Skeletal muscle cell (primary cell): ENCODE measurements at regions not wholly inside any gene's neighbourhood (a gene's known extent, or its start where the extent isn't known, plus 50 kb on each side); places are given as distances from the start of the nearest gene placed in this dataset.
"Not testable (repeated sequence)": the region's sequence is repeated elsewhere in the genome, so short reads cannot be mapped to it uniquely, and the experiment has no call there.

ENCODE experiments used
- DNase-seq: peaks from one replicate; pipeline ENCODE4 v3.0.0-alpha.2; 2010; ENCODE audit warnings: low read depth
- H3K4me3 ChIP-seq: 2 replicates; pipeline ENCODE4 v1.5.1; 2011; ENCODE audit warnings: low read depth, mild to moderate bottlenecking, control low read depth, low read length, moderate library complexity

DNA sequence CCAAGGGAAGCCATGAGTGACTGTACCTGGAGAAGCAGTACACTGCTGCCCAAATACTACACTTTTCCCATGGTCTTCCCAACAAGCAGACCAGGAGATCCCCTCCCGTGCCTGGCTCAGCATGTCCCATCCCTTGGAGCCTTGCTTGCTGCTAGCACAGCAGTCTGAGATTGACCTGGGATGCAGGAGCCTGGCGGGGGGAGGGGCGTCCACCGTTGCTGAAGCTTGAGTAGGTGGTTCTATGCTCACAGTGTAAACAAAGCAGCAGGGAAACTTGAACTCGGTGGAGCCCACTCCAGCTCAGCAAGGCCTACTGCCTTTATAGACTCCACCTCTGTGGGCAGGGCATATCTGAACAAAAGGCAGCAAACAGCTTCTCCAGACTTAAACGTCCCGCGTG is 372.0 kb downstream of the TAF11L14 start:
- not testable (repeated sequence) for H3K4me3 ChIP-seq, DNase-seq

DNA sequence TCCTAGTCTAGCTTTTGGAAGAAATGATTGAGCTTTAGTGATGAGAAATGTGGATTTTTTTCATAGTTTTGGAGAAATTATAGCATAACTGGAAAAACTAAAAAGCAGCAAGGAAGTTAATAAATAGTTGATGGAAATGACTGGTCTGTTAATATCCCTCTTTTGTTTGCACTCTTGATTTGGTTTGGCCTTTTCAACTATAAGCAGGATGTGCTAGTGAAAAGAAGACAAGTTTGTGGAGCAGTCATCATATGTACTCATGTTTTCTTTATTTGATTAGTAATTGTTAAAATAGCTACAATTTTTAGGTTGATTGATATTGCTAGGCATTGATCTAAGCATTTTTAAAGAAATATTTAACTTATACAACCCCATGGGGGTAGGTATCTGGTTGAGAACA is 374.7 kb downstream of the TAF11L14 start:
- no peak overlapping the region for H3K4me3 ChIP-seq
- DNase-seq = no peak

DNA sequence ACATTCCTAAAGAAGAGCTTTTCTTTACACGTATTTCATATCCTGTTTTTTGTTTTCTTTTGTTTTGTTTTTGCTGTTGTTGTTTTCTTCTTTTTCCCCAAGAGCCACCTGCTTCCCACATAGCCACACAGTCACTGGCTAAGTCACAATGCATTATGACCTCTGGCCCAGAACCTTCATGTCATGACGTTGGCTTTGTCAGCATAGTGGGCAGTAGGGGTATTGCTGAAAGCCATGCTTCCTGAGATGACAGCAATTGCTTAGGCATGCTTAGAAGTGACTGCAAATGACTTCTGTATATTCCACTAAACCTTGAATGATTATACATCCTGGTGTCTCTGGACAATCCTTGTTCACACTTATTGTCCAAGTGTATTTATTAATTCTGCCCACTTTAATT is 375.8 kb downstream of the TAF11L14 start:
- no peak for DNase-seq

DNA sequence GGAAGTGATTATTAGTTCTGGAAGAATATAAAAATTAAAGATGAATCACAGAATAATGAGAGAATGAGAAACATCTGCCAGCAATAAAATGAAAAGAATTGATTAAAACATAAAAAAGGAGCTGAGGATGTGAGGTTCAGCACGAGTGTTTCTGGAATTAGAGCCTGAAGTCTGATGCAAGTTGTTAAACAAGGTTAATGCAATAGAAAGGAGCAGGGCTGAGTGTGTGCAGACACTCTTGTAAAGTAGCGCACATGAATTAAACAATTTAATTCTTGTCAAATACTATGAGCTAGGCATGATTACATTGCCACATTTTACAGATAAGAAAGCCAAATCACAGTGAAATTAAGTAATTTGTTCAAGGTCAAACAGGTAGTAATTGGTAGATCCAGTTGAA is 384.2 kb downstream of the TAF11L14 start:
- DNase-seq = no peak
- H3K4me3 ChIP-seq = no peak overlapping the region

More for the DNA sequence above, 375.8 kb downstream of the TAF11L14 start:
- H3K4me3 ChIP-seq = no peak overlapping the region

DNA sequence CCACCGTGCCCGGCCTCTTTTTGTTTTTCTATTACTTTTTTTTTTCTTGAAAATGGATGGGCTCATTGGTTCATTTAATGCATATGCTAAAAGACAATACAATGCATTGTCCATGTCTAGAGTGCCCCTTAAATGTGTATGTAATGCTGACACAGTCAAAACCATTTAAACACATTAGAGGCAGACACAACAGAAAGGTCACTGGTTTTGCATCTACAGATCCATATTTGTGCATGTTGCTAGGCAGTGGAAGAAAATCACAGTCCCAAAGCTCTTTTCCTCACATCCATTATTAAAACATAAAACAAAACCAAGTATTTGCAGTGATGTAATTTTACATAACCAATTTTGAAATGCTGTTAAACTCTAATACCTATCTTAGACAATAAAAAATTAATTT is 389.0 kb downstream of the TAF11L14 start:
- no peak overlapping the region for H3K4me3 ChIP-seq
- DNase-seq = no peak

DNA sequence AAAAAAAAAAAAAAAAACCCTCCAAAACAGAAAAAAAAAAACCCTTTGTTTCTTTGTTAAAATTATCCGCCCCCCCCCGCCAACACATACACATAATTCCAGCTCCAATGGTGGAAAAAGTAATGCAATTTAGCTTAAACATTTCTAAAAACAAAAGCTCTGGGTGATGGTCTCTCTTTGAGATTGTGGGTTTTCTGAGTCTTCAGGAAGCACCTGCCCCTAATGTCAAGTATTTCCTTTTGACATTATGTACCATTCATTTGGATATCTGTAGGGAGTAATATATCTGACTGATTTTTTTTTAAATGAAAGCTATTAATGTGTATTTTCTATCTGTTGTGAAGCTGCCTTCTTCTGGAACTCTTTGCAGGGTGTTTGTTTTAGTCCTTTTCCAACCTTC is 389.7 kb downstream of the TAF11L14 start:
- no peak for DNase-seq
- H3K4me3 ChIP-seq = no peak overlapping the region

DNA sequence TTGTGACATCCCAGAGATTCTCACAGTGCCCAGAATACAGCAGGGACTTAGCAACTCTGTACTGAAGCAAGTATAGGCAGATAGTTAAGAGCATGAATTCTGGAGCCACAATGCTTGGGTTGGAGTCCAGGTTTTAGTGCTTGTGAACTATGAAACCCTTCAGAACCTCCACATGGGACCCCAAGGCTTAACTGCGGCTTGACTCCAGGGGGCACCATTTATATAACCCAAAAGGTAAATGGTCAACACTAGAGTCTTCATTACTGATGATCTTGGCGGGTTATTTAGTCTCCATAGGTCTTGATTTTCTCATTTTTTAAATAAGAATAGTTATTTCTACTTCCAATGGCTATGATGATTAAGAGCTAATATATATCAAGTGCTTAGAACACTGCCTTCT is 390.3 kb downstream of the TAF11L14 start:
- DNase-seq = no peak
- no peak overlapping the region for H3K4me3 ChIP-seq

DNA sequence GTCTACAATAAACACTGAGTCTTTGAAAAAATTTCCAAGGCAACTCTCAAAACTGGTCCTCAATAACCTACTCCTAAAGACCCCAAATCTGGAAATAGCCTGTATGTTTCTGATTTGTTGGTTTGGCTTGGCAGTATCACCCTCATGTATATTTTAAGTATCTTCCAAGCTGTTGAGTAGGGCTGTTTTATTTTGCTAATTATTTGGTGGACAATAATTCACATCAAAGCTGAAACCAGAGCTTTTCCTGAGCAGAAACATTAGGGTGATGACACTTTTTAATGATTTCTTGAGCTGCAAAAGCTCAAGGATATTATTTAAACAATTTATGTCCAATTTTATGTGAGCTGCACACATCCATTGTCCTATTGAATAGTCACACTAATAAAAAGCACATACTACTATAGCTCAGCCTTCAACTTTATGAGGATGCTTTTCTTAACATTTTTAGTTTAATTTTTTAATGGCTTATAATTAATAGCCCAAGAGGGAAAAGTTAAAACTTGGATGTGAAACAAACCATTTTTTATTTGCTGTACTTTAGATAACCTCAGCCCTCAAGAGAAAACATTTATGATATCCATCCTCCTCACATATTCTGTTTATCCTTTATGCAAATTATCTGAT is 393.1 kb downstream of the TAF11L14 start:
- no peak overlapping the region for H3K4me3 ChIP-seq
- DNase-seq = no peak

DNA sequence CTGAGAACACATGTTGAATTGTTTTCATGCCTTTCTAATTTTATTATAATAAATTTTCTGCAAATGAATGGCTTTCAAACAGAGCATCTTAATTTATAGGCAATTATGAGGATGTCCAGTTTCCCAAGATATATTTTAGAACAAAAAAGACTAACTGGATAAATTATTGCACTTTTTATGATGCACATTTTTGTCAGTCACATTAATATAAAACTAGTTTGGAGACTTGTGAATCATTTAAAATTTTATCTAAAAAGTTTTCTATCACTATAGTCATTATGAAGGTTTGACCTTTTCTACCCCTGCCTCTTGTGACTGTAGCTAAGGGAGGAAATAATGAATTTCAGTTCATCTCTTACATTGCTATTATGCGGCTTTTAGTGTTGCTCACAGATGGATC is 393.8 kb downstream of the TAF11L14 start:
- no peak for DNase-seq
- H3K4me3 ChIP-seq = no peak overlapping the region

DNA sequence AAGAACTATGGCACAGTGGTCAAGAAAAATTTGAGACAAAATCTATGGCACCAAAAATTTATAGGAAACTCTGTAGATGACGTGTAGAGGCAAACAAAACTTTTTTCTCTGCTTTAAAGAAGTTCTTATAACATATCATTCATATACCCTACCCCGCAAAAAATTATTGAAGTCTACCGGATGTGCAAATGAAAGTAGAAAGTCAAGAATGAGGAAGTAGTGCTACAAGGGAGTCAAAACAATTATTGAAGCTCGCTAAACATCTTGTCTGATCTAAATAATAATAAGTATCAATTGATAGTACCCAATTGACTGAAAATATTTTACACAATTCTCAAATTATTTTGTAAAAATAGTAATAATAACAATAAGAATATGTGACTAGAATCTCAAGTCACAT is 398.5 kb downstream of the TAF11L14 start:
- DNase-seq = no peak
- H3K4me3 ChIP-seq = no peak overlapping the region

DNA sequence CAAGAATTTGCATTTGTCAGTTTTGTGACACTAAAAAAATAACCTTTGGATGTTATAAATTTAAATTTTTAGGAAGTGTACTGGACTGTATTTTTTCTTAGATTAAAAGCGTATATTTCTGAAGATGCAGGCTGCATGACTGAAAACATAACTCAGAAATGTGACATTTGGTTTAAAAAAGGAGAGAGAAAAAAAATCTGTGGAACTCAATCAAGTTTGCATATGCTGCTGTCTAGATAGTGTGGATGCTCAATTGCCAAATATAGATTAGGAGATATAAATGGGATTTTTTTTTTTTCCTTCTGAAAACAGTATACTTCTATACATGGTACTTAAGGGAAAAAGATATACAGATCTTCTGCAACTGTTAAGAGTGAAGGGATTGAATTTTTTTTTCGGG is 402.3 kb downstream of the TAF11L14 start:
- H3K4me3 ChIP-seq = no peak overlapping the region
- no peak for DNase-seq

DNA sequence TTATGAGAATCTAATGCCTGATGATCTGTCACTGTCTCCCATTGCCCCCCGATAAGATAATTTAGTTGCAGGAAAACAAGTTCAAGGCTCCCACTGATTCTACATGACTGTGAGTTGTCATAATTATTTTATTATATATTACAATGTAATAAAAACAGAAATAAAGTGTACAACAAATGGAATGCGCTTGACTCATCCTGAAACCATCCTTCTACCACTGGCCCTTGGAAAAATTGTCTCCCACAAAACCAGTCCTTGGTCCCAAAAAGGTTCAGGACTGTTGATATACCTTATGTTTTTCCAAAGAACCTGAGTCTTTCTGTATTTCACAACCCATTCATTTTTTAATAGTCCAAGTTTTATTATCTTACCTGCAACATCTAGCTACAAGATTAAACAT is 403.5 kb downstream of the TAF11L14 start:
- no peak overlapping the region for H3K4me3 ChIP-seq
- no peak for DNase-seq

DNA sequence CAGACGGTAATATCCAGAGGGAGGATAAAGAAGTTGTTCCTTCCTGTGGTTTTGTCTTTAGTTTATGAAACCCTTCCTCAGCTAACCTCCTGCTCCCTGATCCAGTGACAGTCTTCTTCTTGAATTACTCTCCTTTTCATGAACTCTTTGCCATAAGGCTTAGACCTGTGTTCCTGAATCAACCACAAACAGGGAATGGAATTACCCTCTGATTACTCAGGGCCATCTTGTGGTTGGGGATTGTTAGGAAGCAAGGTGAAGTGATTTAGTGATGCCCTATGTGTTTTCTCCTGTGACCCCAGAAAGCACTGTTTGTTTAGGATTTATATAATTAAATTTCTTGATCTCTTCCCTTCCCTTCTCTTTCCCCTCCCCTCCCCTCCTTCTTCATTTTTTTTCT is 409.1 kb downstream of the TAF11L14 start:
- H3K4me3 ChIP-seq = no peak overlapping the region
- DNase-seq = no peak

DNA sequence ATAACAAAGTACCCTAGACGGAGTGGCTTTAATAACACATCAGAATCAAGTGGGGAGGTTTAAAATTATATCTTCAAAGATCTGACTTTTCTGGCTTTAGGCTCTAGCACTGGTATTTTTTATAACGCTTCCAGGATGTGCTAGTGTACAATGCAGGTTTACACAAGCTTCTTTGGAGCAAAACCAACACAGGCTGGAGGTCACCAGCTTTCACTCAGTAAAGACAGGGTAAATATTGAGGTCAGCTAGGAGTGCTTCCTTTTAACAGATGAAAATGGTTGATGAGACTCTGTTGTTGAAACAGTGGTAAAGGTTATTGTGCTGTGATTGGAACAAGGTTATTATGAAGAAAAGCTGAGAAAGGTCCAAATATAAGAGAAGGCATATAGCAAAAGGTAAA is 414.2 kb downstream of the TAF11L14 start:
- DNase-seq = no peak
- H3K4me3 ChIP-seq = no peak overlapping the region

DNA sequence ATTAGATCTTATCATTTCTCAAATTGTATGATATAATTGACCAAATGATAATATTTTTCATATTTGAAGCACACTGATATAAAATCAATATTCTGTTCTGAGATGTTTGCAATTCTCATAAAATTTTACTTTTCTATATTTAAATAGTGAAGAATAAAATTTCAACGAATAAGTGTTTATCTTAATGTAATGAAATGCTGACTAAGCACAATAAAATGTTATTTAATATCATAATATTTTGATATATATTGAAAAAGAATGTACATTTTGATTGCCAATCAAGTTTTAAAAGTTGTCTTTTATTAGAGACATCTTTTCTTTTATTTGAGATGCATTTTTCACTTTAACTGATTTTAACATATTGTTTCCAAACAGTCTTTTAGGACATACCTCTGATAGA is 416.1 kb downstream of the TAF11L14 start:
- H3K4me3 ChIP-seq = no peak overlapping the region
- no peak for DNase-seq

DNA sequence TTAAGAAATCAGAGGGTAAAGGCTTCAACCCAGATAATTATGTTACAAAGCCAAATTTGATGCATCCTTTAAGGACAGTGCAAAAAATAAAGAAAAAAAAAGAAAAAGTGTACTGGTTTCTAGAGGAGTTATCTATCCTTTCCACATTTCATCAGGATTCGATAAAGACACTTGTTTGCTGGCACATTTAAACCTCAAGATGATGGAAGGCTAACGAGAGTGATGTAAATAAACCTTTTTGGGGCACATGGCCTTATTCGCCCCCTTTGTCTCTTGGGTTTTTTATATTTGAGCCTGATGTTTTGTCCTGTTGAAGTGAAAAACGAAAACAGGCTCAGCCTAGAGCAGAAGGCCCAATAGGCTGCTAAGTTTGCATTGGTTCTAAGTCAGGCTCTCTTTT is 416.5 kb downstream of the TAF11L14 start:
- DNase-seq = no peak
- no peak overlapping the region for H3K4me3 ChIP-seq

DNA sequence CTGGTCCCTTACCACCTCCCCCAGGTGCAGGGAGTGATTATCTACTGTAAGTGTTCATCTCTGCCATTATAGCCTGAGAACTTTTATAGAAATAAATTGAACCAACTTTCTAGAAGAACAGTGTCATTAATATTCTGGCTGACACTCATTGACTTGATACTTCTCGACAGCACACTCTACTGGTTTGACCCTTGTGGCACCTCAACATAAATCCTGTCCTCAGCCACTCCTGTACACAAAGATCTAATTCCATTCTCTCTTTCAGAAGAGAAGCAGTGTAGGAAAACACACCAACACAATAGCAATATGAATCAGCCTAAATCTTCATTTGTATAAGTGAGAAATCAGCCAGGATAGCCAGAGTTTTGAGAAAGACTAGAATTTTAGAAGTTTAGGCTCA is 417.7 kb downstream of the TAF11L14 start:
- H3K4me3 ChIP-seq = no peak overlapping the region
- DNase-seq = no peak

DNA sequence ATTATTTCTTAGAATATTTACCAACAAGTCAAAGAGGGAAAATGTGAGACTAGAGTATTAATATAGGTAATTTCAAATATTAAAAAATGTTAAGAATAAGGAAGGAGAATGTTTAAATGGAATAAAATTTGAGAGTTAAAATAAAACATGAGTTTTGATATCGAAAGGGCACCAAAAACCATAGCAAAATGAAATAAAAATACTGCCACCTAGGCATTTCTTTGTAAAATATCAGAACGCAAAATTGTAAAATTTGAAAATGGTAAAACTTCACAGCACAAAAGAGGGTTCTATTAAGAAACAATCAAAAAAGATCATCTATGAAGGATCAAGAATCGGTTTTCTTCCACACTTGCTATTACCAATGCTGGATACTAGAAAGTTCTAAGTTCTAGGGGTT is 418.3 kb downstream of the TAF11L14 start:
- no peak for DNase-seq
- H3K4me3 ChIP-seq = no peak overlapping the region

DNA sequence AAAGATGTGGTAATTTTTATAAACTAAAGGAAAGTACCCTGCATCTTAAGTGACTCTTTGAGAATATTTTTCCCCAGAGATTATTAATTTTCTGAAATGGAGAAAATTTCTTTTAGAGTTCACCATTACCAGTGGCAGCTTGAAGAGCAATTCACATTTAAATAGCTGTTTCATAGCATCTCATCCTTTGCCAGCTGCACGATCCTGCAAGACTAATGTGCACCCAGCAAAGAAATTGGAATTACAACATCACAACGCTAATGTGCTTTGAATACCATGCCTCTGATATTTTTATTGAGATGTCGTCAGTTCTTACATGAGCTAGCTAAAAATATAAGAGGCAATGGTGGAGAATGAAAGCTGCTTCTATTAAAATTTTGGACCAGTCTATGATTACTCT is 423.5 kb downstream of the TAF11L14 start:
- no peak overlapping the region for H3K4me3 ChIP-seq
- DNase-seq = no peak

DNA sequence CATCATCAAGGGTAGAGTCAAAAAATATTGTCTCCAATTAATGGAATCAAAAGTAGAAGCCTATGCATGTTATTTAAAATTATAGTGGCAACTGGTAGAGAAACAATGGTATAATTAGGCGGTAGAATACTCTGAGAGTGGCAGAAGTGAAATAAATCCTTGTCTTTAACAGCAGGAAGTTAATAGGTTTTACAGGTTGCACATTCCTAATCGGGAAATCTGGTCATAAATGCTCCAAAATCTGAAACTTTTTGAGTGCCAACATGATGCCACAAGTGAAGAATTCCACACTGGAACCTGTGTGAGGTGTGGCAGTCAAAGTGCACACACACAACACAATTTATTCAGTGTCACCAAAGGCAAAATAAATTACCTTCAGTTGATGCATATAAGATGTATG is 433.4 kb downstream of the TAF11L14 start:
- no peak for DNase-seq
- H3K4me3 ChIP-seq = no peak overlapping the region

DNA sequence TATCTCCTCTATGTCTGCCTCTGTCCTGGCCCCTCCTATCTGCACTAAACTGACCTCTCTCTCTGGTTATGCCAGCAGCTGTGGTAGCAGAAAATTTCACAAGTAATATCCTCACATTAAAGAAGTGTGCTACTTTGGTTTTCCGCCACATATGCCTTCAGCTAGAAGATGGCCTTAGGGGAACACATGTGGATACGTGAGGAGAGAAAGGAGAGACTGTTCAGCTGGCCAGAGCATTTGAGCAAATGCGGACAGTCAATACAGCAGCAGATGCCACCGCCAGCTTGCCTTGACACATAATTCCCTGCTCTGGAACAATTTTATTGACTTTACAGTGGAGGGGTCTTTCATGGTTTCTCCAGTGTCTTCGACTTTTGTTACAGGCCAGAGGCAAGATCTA is 434.6 kb downstream of the TAF11L14 start:
- H3K4me3 ChIP-seq = no peak overlapping the region
- DNase-seq = no peak

DNA sequence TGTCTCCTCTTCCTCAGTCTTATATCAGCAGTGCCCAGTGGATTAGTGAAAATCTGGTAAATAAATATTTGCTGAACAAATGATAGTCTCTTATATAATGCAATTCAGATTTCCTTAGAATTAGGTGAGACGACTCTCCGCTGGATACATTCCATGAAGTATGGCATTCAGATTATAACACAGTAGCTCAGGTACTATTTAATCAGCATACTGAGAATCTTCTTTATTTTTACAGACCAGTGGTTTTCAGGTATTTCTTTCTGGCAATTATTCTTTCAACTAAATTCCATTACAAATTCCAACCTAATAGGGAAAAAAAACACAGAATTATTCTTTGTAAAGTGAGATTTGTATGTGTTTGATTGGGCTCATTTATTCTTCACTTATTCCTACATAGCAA is 435.5 kb downstream of the TAF11L14 start:
- no peak for DNase-seq
- H3K4me3 ChIP-seq = no peak overlapping the region
